LNCaP clone FGC (cell line): ENCODE measurements at regions not wholly inside any gene's neighbourhood (a gene's known extent, or its start where the extent isn't known, plus 50 kb on each side); places are given as distances from the start of the nearest gene placed in this dataset.

Experiments used
- DNase-seq: peaks from one replicate; pipeline ENCODE4 v3.0.0-alpha.2; 2011; ENCODE audit warnings: low read depth
- H3K4me3 ChIP-seq: 2 replicates; pipeline ENCODE4 v1.5.1; 2011; ENCODE audit warnings: mild to moderate bottlenecking, low read depth, low read length, control low read depth
- CTCF ChIP-seq: IDR thresholded peaks from 2 replicates; pipeline ENCODE4 v1.5.1; 2012; ENCODE audit warnings: mild to moderate bottlenecking; ENCODE audit not compliant: control insufficient read depth, insufficient read depth; ENCODE audit errors: extremely low read depth

- no peak overlapping the region for H3K4me3 ChIP-seq
- DNase-seq, result no peak
- TF ChIP-seq CTCF, result no peak
These were observed 316.9 kb upstream of the ADGRL4 start for GRCh38 chr1:79323239-79324025.

- TF ChIP-seq CTCF, result no peak
- DNase-seq, result no peak
- no peak overlapping the region for H3K4me3 ChIP-seq
These were observed 316.0 kb upstream of the ADGRL4 start for GRCh38 chr1:79322511-79323027.

- DNase-seq, result no peak
- no peak overlapping the region for H3K4me3 ChIP-seq
- no peak for TF ChIP-seq CTCF
These were observed 305.9 kb upstream of the ADGRL4 start for GRCh38 chr1:79312438-79312837.

- no peak for DNase-seq
- TF ChIP-seq CTCF, result no peak
These were observed 304.1 kb upstream of the ADGRL4 start for GRCh38 chr1:79310609-79311008.

GRCh38 chr1:79304131-79304530 lies 297.6 kb upstream of the ADGRL4 start:
- no peak for TF ChIP-seq CTCF

More at GRCh38 chr1:79310609-79311008, 304.1 kb upstream of the ADGRL4 start:
- H3K4me3 ChIP-seq, result no peak overlapping the region

GRCh38 chr1:79303040-79303439 lies 296.5 kb upstream of the ADGRL4 start:
- no peak overlapping the region for H3K4me3 ChIP-seq
- no peak for DNase-seq
- no peak for TF ChIP-seq CTCF

More at GRCh38 chr1:79304131-79304530, 297.6 kb upstream of the ADGRL4 start:
- no peak overlapping the region for H3K4me3 ChIP-seq
- no peak for DNase-seq
